ENCODE measurements at regions not wholly inside any gene's neighbourhood (a gene's known extent, or its start where the extent isn't known, plus 50 kb on each side); places are given as distances from the start of the nearest gene placed in this dataset.
"Not testable (repeated sequence)": the region's sequence is repeated elsewhere in the genome, so short reads cannot be mapped to it uniquely, and the experiment has no call there.

- Histone ChIP-seq H3K36me3 (ENCODE audit: control insufficient read depth in 2 of 2, insufficient read depth in 2 of 2, low read length in 2 of 2) (no peaks in the 10 kb centered on the region), H3K27me3 (ENCODE audit: control insufficient read depth in 1 of 2, insufficient read depth in 2 of 2, low read length in 2 of 2) (no peaks in the 10 kb centered on the region), H3K4me1 (ENCODE audit: control insufficient read depth, insufficient read depth, low read length) (no peaks in the 10 kb centered on the region), H3K9ac (ENCODE audit: low read length in 2 of 2) (no peak overlapping the region), H3K4me3 (ENCODE audit: low read length in 2 of 2) (no peak overlapping the region), H3K27ac (ENCODE audit: low read length) (no peak overlapping the region), H3K9me3 (ENCODE audit: control insufficient read depth in 2 of 2, low read length in 2 of 2) (no peaks in the 10 kb centered on the region)
These were observed 140.8 kb downstream of the DUSP6 start for GRCh38 chr12:89211456-89211855.

- Histone ChIP-seq H3K9ac (ENCODE audit: low read length in 2 of 2) (no peak overlapping the region), H3K4me1 (ENCODE audit: control insufficient read depth, insufficient read depth, low read length) (no peaks in the 10 kb centered on the region), H3K36me3 (ENCODE audit: control insufficient read depth in 2 of 2, insufficient read depth in 2 of 2, low read length in 2 of 2) (no peaks in the 10 kb centered on the region), H3K27me3 (ENCODE audit: control insufficient read depth in 1 of 2, insufficient read depth in 2 of 2, low read length in 2 of 2) (no peaks in the 10 kb centered on the region), H3K9me3 (ENCODE audit: control insufficient read depth in 2 of 2, low read length in 2 of 2) (no peaks in the 10 kb centered on the region), H3K27ac (ENCODE audit: low read length) (no peak overlapping the region), H3K4me3 (ENCODE audit: low read length in 2 of 2) (no peak overlapping the region)
These were observed 142.0 kb downstream of the DUSP6 start for GRCh38 chr12:89210277-89210676.

- Histone ChIP-seq H3K4me3 (ENCODE audit: low read length in 2 of 2) (no peak overlapping the region), H3K27me3 (ENCODE audit: control insufficient read depth in 1 of 2, insufficient read depth in 2 of 2, low read length in 2 of 2) (no peaks in the 10 kb centered on the region), H3K27ac (ENCODE audit: low read length) (no peak overlapping the region), H3K9me3 (ENCODE audit: control insufficient read depth in 2 of 2, low read length in 2 of 2) (no peaks in the 10 kb centered on the region), H3K36me3 (ENCODE audit: control insufficient read depth in 2 of 2, insufficient read depth in 2 of 2, low read length in 2 of 2) (no peaks in the 10 kb centered on the region), H3K4me1 (ENCODE audit: control insufficient read depth, insufficient read depth, low read length) (no peaks in the 10 kb centered on the region), H3K9ac (ENCODE audit: low read length in 2 of 2) (no peak overlapping the region)
These were observed 143.6 kb downstream of the DUSP6 start for GRCh38 chr12:89208661-89209096.

GRCh38 chr12:89206390-89206789 is 145.9 kb downstream of the DUSP6 start:
- no peaks in the 10 kb centered on the region for H3K27me3 ChIP-seq (ENCODE audit: control insufficient read depth in 1 of 2, insufficient read depth in 2 of 2, low read length in 2 of 2)
- H3K4me1 ChIP-seq (ENCODE audit: control insufficient read depth, insufficient read depth, low read length), result no peaks in the 10 kb centered on the region
- no peaks in the 10 kb centered on the region for H3K9me3 ChIP-seq (ENCODE audit: control insufficient read depth in 2 of 2, low read length in 2 of 2)
- H3K4me3 ChIP-seq (ENCODE audit: low read length in 2 of 2), result no peak overlapping the region
- H3K27ac ChIP-seq (ENCODE audit: low read length), result no peak overlapping the region
- H3K9ac ChIP-seq (ENCODE audit: low read length in 2 of 2), result no peak overlapping the region
- H3K36me3 ChIP-seq (ENCODE audit: control insufficient read depth in 2 of 2, insufficient read depth in 2 of 2, low read length in 2 of 2), result no peaks in the 10 kb centered on the region

GRCh38 chr12:89205517-89205916 is 146.8 kb downstream of the DUSP6 start:
- H3K4me3 ChIP-seq (ENCODE audit: low read length in 2 of 2), result no peak overlapping the region
- H3K27me3 ChIP-seq (ENCODE audit: control insufficient read depth in 1 of 2, insufficient read depth in 2 of 2, low read length in 2 of 2), result no peaks in the 10 kb centered on the region
- H3K27ac ChIP-seq (ENCODE audit: low read length), result no peak overlapping the region

GRCh38 chr12:89203144-89203543 is 149.2 kb downstream of the DUSP6 start:
- no peak overlapping the region for H3K9ac ChIP-seq (ENCODE audit: low read length in 2 of 2)
- no peaks in the 10 kb centered on the region for H3K27me3 ChIP-seq (ENCODE audit: control insufficient read depth in 1 of 2, insufficient read depth in 2 of 2, low read length in 2 of 2)
- H3K27ac ChIP-seq (ENCODE audit: low read length), result no peak overlapping the region
- H3K4me3 ChIP-seq (ENCODE audit: low read length in 2 of 2), result no peak overlapping the region
- H3K4me1 ChIP-seq (ENCODE audit: control insufficient read depth, insufficient read depth, low read length), result no peaks in the 10 kb centered on the region
- H3K36me3 ChIP-seq (ENCODE audit: control insufficient read depth in 2 of 2, insufficient read depth in 2 of 2, low read length in 2 of 2), result no peaks in the 10 kb centered on the region
- H3K9me3 ChIP-seq (ENCODE audit: control insufficient read depth in 2 of 2, low read length in 2 of 2), result no peaks in the 10 kb centered on the region

More at GRCh38 chr12:89205517-89205916, 146.8 kb downstream of the DUSP6 start:
- Histone ChIP-seq H3K9ac (ENCODE audit: low read length in 2 of 2) (no peak overlapping the region), H3K9me3 (ENCODE audit: control insufficient read depth in 2 of 2, low read length in 2 of 2) (no peaks in the 10 kb centered on the region), H3K36me3 (ENCODE audit: control insufficient read depth in 2 of 2, insufficient read depth in 2 of 2, low read length in 2 of 2) (no peaks in the 10 kb centered on the region), H3K4me1 (ENCODE audit: control insufficient read depth, insufficient read depth, low read length) (no peaks in the 10 kb centered on the region)

- Histone ChIP-seq H3K4me1 (ENCODE audit: control insufficient read depth, insufficient read depth, low read length) (no peaks in the 10 kb centered on the region), H3K9ac (ENCODE audit: low read length in 2 of 2) (no peak overlapping the region), H3K9me3 (ENCODE audit: control insufficient read depth in 2 of 2, low read length in 2 of 2) (no peaks in the 10 kb centered on the region), H3K27ac (ENCODE audit: low read length) (no peak overlapping the region), H3K27me3 (ENCODE audit: control insufficient read depth in 1 of 2, insufficient read depth in 2 of 2, low read length in 2 of 2) (no peaks in the 10 kb centered on the region), H3K36me3 (ENCODE audit: control insufficient read depth in 2 of 2, insufficient read depth in 2 of 2, low read length in 2 of 2) (no peaks in the 10 kb centered on the region), H3K4me3 (ENCODE audit: low read length in 2 of 2) (no peak overlapping the region)
These were observed 152.1 kb downstream of the DUSP6 start for GRCh38 chr12:89200217-89200616.

GRCh38 chr12:89195470-89195869 is 156.8 kb downstream of the DUSP6 start:
- no peaks in the 10 kb centered on the region for H3K36me3 ChIP-seq (ENCODE audit: control insufficient read depth in 2 of 2, insufficient read depth in 2 of 2, low read length in 2 of 2)
- H3K9me3 ChIP-seq (ENCODE audit: control insufficient read depth in 2 of 2, low read length in 2 of 2), result no peaks in the 10 kb centered on the region
- H3K9ac ChIP-seq (ENCODE audit: low read length in 2 of 2), result no peak overlapping the region
- H3K27me3 ChIP-seq (ENCODE audit: control insufficient read depth in 1 of 2, insufficient read depth in 2 of 2, low read length in 2 of 2), result no peaks in the 10 kb centered on the region
- no peak overlapping the region for H3K27ac ChIP-seq (ENCODE audit: low read length)
- H3K4me1 ChIP-seq (ENCODE audit: control insufficient read depth, insufficient read depth, low read length), result no peaks in the 10 kb centered on the region
- H3K4me3 ChIP-seq (ENCODE audit: low read length in 2 of 2), result no peak overlapping the region

- no peaks in the 10 kb centered on the region for H3K36me3 ChIP-seq (ENCODE audit: control insufficient read depth in 2 of 2, insufficient read depth in 2 of 2, low read length in 2 of 2)
- H3K27ac ChIP-seq (ENCODE audit: low read length), result no peak overlapping the region
- H3K4me1 ChIP-seq (ENCODE audit: control insufficient read depth, insufficient read depth, low read length), result no peaks in the 10 kb centered on the region
- no peaks in the 10 kb centered on the region for H3K9me3 ChIP-seq (ENCODE audit: control insufficient read depth in 2 of 2, low read length in 2 of 2)
- no peak overlapping the region for H3K4me3 ChIP-seq (ENCODE audit: low read length in 2 of 2)
- H3K27me3 ChIP-seq (ENCODE audit: control insufficient read depth in 1 of 2, insufficient read depth in 2 of 2, low read length in 2 of 2), result no peaks in the 10 kb centered on the region
- no peak overlapping the region for H3K9ac ChIP-seq (ENCODE audit: low read length in 2 of 2)
These were observed 157.6 kb downstream of the DUSP6 start for GRCh38 chr12:89194683-89195082.

GRCh38 chr12:89192429-89192828 is 159.9 kb downstream of the DUSP6 start:
- H3K4me1 ChIP-seq (ENCODE audit: control insufficient read depth, insufficient read depth, low read length), result no peaks in the 10 kb centered on the region
- H3K4me3 ChIP-seq (ENCODE audit: low read length in 2 of 2), result no peak overlapping the region
- no peaks in the 10 kb centered on the region for H3K36me3 ChIP-seq (ENCODE audit: control insufficient read depth in 2 of 2, insufficient read depth in 2 of 2, low read length in 2 of 2)
- no peaks in the 10 kb centered on the region for H3K9me3 ChIP-seq (ENCODE audit: control insufficient read depth in 2 of 2, low read length in 2 of 2)
- no peaks in the 10 kb centered on the region for H3K27me3 ChIP-seq (ENCODE audit: control insufficient read depth in 1 of 2, insufficient read depth in 2 of 2, low read length in 2 of 2)
- H3K27ac ChIP-seq (ENCODE audit: low read length), result no peak overlapping the region
- H3K9ac ChIP-seq (ENCODE audit: low read length in 2 of 2), result no peak overlapping the region

GRCh38 chr12:89191597-89191996 is 160.7 kb downstream of the DUSP6 start:
- not testable (repeated sequence) for H3K9ac ChIP-seq (ENCODE audit: low read length in 2 of 2); H3K27me3 ChIP-seq (ENCODE audit: control insufficient read depth in 1 of 2, insufficient read depth in 2 of 2, low read length in 2 of 2); H3K27ac ChIP-seq (ENCODE audit: low read length); H3K36me3 ChIP-seq (ENCODE audit: control insufficient read depth in 2 of 2, insufficient read depth in 2 of 2, low read length in 2 of 2); H3K4me1 ChIP-seq (ENCODE audit: control insufficient read depth, insufficient read depth, low read length); H3K4me3 ChIP-seq (ENCODE audit: low read length in 2 of 2); H3K9me3 ChIP-seq (ENCODE audit: control insufficient read depth in 2 of 2, low read length in 2 of 2)
